Middle frontal gyrus (tissue), 1 donor: ENCODE measurements at regions not wholly inside any gene's neighbourhood (a gene's known extent, or its start where the extent isn't known, plus 50 kb on each side); places are given as distances from the start of the nearest gene placed in this dataset.

Experiments
- DNase-seq: peaks from one replicate; pipeline ENCODE4 v3.0.0-alpha.2; 2015; ENCODE audit warnings: low spot score; ENCODE audit errors: extremely low spot score

DNA sequence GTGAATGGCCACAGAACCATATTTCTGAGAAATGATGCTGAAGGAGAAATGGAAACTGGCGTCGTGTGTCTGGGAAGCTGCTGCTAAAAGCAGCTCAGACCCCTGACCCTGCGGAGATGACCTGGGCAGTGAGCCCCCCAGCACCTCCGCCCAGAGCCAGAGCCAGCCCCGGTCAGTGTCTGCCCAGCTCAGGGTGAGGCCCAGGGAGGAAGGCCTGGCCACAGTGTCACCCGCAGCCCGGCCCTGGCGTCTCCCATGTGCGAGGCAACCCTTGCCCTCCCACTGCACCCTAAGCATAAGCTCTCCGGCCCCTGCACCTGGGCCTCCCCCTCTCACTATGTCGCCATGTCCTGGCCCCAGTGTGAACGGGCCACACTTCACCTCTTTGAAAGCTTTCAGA is 502.8 kb downstream of the EIPR1 start:
- no peak for DNase-seq

DNA sequence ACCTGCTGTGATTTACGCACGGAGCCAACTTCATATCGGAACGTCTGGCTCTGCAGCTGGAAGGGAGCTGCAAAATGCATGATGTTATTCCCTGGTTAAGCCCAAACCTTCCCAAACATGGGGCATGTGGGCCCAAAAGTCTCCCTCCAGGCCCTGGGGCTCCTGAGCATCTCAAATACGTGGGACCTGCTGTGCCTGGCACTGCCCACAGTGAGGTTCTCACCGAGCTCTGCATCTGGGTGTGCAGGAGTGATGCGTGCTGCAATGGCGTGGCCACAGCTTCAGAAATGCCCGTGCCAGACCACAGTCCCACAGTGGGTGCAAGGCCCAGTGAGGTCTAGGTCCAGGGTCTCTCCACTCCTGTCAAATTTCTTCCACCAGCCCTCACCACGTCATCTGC is 503.3 kb downstream of the EIPR1 start:
- no peak for DNase-seq

DNA sequence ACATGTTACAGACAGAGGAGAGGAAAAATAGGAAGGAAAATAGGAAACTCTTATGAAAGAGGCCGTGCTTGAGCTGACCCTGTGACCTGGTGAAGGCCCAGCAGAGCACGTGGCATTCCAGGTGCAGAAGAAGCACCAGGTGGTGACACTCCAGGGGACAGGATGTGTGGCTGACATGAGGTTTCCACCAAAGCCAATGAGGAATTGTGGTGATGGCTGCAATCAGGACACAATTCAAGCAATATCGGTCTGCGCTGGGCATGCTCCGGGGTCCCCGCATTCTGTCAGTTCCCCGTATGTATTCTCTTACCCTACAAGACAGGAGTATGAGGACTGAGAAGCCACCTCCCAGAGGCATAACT is 504.2 kb downstream of the EIPR1 start:
- no peak for DNase-seq

DNA sequence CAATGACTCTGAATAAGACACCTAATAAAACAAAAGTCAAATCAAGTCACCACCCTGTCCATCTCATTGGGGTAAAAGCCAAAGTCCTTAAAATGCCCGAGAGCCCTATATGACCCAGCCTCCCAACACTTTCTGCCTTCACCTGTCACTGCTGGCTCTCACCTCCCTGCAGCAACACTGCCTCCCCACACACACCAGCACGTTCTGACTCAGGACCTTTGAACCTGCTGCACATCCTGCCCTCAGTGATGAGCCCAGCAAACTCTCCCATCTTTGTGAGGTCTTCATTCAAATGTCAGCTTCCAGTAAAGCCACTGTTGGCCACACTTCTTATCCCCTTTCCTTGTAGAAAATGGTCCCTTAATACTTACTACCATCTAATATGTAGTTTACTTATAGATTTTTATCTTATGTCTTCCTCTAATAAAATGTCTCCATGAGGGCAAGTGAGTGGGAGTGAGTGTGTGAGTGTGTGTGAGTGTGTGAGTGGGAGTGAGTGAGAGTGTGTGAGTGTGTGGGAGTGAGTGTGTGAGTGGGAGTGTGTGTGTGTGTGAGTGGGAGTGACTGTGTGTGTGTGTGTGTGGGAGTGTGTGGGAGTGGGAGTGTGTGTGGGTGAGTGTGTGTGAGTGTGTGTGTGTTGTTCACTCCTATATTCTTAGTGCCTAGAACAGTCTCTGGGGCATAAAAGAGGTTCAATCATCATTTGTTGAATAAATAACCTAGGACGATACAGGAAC is 504.7 kb downstream of the EIPR1 start:
- DNase-seq = no peak

- DNase-seq = no peak
These were observed 505.4 kb downstream of the EIPR1 start for GRCh38 chr2:2872309-2872617.

DNA sequence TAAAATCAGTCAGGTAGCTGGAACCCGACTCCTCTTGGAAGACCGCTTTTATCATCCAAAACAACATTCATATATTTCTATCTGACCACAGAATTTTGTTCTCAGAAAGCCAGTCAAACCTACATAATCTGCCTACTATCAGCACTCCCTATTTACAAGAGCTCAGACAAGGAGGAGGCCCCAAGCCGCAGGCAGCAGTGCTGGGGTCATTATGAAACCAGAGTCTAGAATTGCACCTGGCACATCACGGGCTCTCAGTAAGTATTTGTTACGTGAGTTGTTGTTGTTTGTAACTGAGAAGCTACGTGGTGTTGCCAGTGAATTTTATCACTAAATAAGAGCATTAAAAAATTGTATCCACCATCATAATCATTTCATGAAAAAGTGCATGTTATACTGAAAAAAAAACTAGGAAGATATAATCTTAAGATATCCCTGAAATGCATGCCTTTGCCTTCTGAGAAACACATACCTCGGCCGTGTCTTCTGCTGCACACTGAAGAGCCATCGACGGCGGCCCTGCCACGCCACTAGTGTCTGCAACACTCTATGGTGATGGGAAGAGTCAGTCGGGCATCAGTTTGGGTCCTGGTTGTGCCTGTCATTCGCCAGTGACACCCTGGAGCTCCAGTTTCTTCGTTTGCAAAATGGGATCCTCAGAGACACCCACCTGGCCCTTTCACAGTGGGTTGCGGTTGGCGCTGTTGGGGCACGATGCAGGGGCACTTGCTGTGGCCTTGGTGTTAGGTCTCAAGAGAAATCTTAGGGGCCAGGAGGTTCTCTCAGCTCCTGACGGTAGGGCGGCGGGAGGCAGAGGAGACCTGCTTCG is 505.9 kb downstream of the EIPR1 start:
- no peak for DNase-seq

DNA sequence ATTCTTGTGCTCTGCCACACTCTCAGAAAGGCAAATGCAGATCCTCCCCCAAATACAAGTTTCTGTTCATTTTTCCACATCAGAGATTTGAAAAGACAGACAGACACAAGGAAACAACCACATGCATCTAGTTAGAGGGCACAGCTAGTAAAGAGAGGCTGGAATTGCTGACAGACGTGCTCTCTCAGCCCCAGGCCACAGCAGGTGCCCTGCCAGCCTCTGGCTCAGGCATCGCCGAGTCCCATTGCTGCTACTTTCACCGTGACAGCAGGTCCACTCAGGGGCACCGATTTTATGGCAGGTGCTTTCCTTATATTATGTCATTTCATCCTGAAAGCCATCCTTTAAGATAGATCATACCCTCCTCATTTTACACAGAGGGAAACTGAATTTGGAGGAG is 507.5 kb downstream of the EIPR1 start:
- DNase-seq = no peak

DNA sequence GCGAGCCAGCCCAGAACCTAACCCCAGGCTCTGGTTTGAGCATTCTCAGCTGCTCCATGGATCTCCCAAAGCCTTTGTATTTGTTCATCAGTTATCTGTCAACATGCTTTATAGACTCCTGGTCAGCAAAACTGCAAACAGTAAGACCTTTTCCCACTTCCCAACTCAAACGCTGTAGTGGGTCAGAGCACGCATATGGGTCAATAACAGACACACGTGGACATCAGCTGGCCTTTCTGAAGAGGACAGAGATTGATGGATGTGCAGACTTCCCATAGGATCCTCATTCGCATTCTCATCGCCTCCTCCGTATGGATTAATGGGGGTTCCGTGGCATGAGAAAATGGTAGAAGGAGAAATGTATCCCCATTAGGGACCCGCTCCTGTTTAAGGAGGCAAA is 508.1 kb downstream of the EIPR1 start:
- no peak for DNase-seq

GRCh38 chr2:2868085-2868484 is 509.5 kb downstream of the EIPR1 start:
- no peak for DNase-seq

DNA sequence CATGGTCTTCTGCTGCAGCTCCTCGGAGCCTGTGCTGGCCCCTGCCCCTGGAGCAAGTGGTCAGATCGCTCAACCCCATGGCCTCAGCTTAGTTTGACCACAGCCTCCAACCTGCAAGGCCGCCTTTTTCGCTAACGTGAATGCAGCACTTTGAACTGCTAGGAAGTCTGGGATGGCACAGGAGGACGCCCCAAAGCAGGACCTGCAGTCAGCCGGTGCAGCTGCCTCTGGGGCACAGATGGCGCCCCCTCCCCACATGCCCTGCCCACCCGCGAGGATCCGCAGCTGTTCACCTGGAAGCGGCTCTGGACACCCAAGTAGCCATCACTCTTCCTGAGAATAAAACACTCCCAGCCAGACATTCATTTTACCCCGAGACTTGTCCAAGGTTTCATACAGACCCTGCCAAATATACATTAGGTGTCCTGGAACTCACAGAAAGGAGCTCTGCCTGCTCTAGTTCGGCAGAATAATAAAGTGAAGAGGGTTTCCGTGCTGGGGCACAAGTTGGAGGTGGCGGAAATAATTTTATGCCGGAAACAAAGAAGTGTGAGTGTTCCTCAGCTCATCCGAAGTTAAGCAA is 510.1 kb downstream of the EIPR1 start:
- DNase-seq = no peak

DNA sequence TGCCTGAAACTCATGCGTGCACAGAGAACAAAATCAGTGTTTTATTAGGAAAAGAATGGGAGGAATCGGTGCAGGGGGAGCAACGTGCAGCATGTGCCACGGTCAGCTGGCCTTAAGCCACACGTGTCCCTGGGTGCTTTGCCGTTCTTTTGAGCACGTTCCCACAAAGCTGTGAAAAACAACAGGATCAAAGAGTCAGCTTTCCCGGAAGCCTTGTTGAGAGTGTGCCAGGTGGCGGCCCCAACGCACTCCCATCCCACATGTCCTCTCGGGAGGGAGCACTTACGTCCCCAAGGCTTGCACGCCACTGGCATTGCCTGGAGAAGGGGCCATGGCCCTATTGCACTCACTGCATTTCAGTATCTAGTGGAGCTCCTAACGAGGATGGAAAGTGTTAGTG is 511.2 kb downstream of the EIPR1 start:
- DNase-seq = no peak

GRCh38 chr2:2862386-2862785 is 515.2 kb downstream of the EIPR1 start:
- no peak for DNase-seq

DNA sequence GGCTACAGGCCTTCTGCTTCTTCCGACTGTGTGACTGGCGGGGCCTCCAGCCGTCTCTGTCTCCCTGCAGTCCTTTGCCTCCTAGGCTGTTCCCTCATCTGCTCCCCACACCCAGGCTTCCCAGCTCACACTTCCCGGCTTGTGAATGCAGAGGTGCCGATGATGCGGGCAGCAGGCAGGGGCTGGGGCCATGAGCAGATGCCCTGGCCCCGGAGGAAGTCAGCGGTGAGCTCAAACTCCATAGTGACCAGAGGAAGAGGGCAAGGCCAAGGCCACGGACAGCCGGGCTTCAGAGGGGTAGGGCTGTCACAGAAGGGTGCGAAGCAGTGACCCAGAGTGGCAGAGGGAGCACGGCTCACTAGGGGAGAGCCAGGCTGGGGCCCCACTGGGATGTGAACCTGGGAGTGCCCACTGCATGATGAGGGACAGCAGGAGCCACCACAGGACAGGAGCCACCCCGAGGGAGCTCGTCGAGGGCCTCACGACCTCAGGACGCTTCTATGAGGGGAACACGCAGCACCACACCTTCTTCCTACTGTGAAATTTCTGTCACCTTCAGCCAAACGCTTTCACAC is 515.9 kb downstream of the EIPR1 start:
- DNase-seq = no peak

- DNase-seq = no peak
These were observed 516.9 kb downstream of the EIPR1 start for GRCh38 chr2:2860589-2861300.

- no peak for DNase-seq
These were observed 517.9 kb downstream of the EIPR1 start for GRCh38 chr2:2859732-2860131.

GRCh38 chr2:2859164-2859563 is 518.5 kb downstream of the EIPR1 start:
- no peak for DNase-seq

GRCh38 chr2:2856723-2857415 is 520.7 kb downstream of the EIPR1 start:
- DNase-seq = no peak

- DNase-seq = no peak
These were observed 522.3 kb downstream of the EIPR1 start for GRCh38 chr2:2855297-2855696.

DNA sequence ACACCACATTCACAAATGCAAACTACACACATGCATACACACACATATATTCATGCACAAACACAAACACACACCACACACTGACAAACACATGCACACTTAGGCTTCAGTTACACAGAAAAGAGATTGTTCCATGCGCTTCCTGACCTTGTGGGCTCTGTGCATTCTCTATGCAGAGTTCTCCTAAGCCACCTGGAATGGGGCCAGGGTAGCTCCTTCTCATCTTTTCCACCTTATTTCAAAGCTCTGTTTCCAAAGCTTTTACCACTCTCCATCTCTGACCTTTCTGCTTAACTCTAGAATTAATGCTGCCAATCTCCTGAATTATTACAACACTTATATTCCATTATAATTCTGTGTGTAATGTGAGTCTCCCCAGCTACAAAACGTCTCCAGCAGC is 522.3 kb upstream of the MYT1L start:
- no peak for DNase-seq

DNA sequence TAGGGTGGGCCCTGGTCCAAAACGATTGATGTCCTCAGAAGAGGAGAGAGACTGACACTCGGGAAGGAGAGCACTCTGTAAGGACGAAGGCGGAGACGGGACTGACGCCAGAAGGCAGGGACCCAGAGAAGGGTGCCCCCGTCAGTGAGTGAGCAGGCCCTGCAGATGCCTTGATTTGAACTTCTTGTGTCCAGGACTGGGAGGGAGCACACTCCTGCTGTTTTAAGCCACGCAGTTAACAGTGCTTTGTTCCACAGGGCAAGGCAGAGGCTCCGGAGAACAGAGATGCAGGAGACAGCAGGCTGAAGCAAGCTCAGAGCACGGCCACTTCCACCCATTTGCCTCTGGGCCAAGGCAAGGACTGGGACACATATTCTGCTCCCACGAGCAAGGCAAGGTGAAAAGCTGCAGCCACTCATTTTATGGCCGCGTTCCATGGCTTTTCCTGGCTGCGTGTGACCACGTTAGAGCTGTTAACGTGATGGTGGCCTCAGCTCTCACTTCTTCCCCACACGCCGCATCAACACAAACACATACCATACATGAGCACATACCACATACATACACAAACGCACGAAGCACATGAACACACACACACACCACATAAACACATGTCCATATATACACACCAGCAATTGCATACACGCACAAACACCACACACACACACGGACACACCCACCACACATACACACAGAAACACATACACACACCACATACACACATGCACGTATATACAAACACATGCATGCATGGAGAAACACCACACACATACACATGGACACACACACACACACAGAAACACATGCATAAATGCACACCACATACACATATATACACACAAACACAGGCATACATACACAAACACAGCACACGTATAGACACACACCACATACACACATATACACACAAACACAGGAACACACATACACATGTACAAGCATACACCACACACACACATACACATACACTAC is 521.0 kb upstream of the MYT1L start:
- DNase-seq = no peak
